GM18870 (cell line): ENCODE measurements at regions not wholly inside any gene's neighbourhood (a gene's known extent, or its start where the extent isn't known, plus 50 kb on each side); places are given as distances from the start of the nearest gene placed in this dataset.

ENCODE experiments used
- ATAC-seq: cut with Tn5 transposase; IDR thresholded peaks from one replicate; pipeline ENCODE4 v1.9.1; 2021; ENCODE audit warnings: moderate library complexity; ENCODE audit not compliant: unreplicated experiment

DNA sequence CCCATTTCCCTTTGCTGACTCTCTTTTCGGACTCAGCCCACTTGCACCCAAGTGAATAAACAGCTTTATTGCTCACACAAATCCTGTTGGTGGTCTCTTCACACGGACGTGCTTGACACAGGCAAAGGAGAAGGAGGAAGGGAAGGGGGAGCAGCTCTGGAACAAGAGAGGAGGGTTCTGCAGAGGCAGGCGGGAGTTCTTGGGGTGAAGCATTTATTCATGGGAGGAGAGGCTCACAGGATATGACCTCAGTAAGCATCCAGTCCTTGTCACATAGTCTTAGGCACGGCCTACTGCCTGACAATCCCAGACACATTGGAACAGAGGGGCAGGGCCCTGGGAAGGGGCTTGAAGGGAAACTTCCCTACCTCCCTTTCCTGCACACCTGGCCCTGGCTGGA, 171.7 kb upstream of the HS6ST1 start:
- no peak for ATAC-seq

DNA sequence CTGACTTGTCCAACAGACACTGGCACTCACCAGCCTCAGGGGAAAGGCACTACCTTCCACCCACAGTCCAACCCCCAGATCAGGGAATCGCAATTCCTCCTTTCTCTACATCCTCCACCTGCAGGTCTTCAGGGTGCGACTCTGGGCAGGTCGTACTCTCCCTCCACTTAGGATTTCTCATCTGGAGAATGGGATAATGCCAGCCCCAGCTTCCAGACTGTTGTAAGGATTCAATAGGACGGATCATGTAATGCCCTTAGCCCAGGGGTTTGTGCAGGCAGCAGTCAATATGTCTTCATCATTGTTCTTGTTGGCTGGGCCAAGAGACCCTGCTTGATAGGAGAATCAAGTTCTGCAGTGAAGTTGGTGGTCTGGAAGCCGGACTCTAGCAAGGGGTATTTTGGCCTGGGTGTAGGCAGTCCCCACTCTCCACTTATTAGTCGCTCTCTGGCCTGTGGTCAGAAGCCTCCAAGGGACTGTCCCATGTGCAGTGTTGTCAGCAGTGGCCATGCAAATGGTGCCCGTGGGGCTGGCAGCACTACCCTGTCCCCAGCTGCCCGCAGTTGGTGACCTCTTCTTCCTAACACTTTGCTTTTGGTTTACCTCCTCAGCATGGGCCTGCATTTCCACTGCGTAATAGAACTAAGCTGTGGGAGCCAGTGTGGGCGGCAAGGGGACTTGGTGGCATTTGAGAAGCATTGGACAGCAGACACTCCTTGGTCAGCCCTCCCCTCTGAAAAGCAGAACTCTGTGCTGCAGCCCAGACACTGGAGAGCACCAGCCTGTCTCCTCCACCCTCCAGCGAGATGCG, 172.4 kb upstream of the HS6ST1 start:
- no peak for ATAC-seq

DNA sequence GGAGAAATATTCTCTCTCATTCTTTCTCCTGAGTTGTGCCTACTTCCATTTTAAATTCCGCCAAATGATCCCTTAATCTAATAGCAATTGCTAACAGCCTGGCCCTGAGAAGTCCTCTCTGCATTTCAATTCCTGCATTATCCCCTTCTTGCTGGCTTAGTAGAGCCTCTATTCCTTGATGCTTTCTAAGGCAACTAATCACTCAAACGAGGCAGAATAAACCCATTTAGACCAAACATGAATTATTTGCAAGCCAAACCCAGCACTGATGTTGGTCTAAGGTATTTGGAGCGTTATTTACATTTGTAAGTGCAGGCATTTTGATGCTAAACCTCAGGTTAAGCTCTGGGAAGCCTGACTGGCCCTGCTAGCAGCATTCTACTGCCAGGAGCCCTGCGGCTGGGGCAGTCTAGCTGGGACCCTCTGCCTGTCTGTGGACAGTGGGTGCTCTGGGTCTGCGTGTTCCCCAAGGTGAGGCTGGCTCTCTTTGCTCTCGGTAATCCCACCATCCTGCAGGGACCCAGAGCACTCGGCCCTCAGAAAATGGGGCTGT, 173.1 kb upstream of the HS6ST1 start:
- no peak for ATAC-seq

DNA sequence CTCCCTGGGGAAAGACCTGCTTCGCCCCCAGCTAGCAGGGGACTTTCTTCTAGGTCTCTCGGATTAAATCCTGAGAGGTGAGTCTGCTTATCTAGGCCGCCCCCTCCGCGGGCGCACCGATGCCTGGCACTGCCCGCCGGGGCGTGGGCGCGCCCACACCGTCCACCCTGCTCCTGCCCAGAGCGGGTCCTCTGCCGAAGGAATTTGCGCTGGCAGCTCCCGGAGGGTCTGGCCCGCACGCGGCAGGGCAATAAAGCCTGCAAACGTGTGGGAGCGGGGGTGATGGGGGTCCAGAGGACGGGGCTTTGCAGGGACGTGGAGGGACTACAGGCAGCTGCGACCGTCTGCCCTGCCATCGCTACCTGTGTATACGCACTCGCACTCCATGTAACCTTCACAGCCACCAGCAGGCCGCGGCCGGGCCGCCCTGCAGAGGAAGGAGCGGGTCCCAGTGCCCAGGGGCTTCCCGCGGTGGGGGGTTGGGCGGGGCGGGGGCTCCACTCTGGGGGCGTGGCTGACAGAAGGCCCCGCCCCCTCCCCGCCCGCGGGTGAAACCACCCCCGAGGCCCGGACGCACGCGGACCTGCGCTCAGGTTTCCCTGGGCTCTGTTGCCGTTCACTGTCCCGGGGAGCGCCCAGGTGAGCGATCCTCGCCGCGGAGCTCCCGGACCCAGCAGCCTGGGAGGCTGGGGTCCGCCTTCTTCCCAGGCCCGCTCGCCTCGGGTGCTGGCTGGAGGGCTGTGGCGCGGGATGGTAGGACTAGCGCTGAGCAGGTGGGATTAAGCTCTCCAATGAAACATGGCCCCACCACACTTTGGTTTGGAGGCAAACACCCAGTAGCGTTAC, 174.5 kb upstream of the HS6ST1 start:
- no peak for ATAC-seq

DNA sequence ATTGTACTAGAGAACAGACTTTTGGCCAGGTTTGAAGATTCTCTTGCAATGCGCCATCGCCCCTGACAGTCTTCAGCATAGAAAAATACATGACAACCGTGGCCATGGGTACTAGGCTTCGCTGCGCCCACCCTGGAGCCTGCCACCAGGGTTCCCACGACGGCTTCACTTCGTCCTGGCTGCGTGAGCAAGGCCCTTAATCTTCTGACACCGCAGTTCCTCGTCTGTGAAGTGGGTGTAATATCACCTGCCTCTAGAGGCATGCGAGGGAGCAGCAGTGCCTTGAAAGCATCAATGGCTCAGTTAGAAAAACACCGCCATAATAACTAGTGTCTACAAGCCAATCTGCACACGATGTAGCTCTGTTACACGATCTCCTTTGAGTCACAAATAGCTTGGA, 175.2 kb upstream of the HS6ST1 start:
- no peak for ATAC-seq

DNA sequence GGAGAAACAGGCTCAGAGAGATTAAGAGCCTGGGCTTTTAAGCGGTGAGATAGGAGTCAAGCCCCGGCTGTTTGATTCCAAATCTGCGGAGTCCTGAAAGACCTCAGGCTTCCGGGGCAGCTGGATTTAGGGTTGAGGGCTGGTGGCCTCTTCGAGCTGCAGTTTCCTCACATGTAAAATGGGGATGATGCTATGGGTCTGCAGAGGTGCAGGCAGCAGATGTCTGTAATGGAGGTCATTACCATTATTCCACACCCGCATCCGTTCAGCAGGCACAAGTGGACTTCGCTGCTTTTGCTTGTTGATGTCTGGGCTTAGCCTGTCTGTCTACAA, 175.6 kb upstream of the HS6ST1 start:
- no peak for ATAC-seq

DNA sequence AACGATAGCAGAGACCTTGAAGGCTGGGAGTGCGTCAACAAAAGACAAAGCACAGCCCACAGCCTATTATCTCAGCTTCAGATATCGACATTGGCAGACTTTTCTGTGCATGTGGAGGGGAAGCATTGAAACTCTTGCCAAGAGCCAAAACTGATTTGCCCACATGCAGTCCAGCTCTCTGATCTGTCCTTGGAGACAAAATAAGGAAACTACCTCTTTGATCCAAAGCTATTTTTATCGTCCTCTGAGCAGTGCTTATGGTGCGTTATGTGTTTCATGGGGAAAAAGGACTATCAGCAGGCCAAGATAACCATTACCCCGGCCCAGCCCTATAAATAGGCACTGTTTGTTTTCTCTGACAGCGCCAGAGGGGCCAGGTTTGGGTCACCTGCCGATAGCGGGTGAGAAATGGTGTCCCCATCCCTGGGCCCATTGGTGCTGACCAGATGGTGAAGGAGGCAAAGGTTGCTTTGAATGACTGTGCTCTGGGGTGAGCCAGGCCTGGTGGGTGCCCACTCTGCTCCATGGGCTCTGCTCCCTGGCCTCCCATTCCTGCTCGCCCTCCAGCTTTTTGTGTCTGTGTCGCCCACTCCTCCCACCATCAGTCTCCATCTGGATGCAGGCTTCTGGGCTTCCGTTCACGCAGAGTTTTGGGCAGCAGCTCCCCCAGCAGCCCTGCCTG, 176.1 kb upstream of the HS6ST1 start:
- ATAC-seq, result no peak

DNA sequence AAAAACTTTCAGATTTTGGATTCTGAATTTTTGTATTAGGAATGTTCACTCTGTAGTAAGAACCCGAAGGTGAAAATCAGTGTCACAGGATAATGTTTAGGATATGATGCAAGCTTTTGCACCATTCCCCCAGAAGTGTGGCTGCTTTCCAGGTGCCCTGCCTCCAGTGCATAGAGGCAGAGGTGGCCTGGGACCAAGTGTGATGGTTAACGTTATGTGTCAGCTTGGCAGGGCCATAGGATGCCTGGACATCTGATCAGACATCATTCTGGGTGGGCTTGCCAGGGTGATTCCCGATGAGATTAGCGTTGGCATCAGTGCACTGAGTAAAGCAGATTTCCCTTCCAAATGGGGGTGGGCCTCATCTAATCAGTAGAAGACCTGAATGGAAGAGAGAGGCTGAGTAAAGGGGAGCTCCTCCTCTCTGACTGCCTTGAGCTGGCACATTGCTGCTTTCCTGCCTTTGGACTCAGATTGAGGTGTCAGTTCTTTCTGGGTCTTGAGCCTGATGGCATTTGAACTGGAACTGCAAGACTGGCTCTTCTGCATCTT, 177.4 kb upstream of the HS6ST1 start:
- no peak for ATAC-seq

DNA sequence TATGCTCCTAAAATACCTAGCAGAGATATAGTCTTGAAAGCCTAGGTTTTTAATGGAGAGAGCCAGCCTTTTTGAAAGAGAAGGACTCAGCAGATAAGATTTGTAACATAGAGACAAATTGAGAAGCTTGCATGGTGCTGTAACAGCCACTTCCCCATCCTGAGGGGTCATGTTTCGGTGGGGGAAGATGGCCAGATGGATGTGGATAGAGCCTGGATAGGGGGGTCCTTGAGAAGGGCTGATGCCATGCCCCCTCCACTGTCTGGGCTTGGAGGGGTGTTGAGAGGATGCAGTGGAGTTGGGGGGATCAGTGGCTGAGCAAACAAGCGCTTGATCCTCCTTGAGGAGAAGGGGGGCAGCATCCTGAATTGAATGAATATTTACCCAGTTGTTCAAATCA, 178.0 kb upstream of the HS6ST1 start:
- ATAC-seq, result no peak

DNA sequence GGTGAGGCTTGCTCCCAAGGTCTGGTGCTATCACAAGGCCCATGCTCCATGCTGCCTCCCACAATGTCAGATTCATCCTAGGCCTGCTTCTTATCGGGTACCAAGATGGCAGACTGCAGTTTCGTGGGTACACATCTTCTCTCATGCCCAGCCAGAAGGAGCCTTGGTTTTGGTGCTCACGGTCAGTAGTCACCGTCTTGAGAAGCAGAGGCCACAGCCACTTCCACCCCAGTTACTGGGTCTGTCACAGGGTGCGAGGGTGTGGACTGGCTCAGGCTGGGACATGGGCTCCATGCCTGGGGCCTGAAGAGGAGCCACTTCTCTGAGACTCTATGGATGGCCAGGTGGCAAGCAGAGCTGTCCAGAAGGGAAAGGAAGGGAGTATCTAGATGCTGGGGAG, 178.8 kb upstream of the HS6ST1 start:
- no peak for ATAC-seq

DNA sequence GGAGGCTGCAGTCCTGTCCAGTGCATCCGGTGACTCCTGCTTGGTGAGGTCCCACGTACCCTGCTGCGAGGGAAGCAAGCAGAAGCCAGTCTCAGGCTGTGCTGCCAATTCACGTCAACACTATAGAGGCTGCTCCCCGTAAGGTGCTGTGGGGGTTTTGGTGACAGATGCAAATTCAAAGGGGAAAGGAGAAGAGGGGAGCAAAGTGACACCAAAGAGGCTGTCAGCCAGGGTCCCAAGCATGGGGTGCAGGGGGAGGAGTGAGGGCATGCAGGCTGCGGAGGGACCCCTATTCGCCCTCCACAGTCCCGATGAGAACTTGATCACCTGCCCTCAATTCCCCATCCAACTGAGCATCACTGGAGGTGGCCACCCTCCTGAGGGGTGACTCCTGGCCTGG, 179.4 kb upstream of the HS6ST1 start:
- no peak for ATAC-seq

DNA sequence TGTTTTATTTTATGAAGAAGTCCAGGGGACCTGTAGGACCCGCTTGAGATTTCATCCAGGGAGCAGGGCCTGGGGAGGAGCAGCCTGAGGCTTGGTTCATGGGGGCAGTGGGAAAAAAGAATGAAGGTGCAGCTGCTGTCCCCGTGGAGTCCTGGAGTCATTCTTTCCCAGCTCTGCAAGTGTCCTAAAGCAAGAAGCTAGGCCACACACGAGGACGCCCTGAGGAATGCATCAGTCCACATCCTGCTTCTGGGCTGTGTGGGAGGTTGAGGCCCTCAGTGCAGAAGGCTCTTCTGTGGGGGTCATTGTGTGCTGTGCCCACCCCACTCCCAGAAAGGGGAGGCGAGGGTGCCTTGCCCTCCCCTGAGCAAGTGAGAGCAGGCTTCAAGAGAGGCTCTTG, 179.9 kb upstream of the HS6ST1 start:
- no peak for ATAC-seq

DNA sequence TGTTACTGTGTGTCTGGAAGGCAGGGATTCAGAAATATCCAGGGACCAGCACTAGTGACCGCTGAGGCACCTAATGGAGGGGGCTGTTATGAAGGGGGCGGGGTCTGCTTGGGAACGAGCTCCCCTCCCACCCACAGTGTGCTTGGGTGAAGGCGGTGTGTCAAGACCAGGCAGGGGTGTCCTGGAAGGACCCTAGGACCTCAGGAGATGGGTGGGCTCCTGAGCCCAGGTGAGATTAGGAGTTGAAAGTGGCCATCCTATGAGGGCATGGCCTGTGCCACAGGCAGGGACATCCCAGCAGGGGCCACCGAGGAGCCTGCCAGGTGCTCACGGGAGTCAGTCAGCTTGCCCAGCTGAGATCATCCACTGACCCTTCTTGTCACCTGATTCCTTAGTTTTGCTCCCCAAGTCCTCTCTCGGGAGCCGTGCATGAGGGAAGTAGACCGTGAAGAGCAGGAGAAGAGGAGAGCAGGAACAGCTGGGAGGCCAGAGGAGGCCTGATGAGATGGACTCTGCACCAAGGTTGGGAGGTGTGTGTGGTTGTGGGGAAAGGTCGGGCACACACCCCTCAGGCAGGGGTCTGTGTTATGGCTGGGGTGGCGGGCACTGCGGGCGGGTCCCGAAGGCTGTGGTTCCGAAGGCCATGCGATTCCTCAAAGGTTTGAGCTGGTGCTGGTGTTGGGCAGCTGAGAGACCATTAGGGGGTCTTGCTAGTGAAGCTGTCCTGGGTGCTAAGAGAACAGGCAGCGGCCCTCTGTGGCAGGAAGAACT, 180.9 kb upstream of the HS6ST1 start:
- ATAC-seq, result no peak

DNA sequence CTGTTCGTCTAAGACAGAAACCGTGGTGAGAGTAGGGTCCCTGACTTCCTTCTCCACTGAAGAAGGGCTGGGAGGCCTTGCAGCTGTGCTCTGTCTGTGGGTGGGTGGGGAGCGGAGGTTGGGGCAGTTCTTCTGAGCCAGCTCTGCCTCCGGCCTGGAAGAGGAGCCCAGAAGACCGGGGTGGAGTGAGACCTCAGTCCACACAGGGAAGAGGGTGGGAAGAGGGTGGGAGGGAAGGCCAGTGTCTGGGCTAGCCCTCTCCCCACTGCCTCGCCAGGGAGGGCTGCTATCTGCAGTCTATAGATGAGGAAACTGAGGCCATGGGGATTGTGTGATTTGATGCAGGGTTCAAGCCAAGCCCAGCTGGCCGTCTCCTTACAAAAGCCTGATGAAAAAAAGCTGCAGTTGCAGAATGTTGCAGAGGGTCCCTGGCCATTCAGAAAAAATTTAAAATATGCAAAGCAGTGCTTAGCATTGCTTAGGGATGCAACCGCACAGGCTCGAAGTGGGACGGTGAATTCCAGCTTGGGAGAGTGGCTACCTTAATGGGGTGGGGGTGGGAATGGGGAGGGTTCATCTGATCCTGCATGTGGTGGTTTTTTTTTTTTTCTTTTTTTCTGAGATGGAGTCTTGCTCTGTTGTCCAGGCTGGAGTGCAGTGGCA, 181.6 kb upstream of the HS6ST1 start:
- no peak for ATAC-seq

DNA sequence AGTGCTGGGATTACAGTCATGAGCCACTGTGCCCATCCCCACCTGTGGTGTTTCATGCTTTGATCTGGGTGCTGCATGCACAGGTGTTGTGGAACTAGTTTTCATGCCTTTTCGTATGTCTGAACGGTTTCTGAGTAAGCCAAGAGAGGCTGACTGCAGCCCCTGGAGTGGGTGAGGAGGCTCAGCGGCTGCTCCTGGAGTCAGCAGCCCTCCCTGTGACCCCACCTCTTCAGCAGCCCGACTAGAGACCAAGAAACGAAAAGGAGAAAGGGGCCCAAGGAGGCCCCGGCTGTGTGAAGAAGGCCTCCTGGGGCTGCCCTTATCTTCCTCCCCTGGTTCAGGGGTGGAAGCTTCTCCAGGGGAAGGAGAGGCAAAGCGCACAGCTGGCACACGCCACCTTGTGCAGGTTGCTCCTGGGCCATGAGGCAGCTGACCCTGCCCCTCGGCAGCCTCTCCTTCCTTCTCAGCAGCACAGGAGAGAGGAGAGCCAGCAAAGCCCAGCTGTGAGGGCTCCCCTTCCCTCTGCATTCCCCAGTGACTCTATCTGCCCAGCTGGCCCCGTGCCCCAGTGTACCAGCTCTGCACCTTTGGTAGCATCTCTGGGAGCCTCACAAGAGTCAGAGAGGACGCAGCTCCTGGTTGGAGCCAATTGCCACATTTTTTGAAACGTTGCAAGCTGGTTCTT, 182.5 kb upstream of the HS6ST1 start:
- no peak for ATAC-seq

DNA sequence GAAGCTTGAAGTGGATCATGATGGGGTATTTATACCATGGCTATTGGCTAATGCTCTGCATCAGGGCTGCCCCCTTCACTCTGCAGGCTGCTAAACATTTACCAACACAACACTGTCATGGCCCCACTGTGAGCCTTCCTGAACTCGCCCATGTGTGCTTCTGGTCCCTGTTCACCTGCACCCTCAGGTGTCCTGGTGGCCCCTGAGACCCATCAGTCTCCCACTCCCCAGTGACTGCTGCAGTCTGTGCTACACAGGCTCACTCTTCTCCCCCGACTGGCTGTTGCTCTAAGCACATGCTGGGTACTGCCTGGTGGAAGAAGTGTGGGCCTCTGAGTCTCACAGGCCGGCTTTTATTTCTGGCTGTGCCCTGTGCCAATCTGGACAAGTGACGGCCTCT, 183.0 kb upstream of the HS6ST1 start:
- no peak for ATAC-seq

DNA sequence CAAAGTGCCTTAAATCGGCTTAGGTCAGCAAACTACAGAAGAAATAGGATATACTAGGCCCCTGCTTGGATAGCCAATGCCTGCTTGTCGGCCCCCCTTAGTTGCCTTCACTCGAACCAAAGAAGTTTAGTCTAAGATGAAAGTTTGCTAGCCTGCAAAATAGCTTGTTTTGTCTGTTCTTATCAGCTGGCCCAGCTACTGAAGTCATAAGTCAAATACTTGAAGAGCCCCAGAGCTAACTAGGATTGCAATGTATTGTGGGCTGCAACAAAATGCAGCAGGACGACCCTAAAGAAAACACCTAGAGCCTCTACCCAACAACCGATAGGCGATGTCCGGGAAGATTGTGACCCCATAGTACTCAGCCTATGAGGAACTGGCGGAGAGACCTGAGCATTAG, 183.5 kb upstream of the HS6ST1 start:
- no peak for ATAC-seq

DNA sequence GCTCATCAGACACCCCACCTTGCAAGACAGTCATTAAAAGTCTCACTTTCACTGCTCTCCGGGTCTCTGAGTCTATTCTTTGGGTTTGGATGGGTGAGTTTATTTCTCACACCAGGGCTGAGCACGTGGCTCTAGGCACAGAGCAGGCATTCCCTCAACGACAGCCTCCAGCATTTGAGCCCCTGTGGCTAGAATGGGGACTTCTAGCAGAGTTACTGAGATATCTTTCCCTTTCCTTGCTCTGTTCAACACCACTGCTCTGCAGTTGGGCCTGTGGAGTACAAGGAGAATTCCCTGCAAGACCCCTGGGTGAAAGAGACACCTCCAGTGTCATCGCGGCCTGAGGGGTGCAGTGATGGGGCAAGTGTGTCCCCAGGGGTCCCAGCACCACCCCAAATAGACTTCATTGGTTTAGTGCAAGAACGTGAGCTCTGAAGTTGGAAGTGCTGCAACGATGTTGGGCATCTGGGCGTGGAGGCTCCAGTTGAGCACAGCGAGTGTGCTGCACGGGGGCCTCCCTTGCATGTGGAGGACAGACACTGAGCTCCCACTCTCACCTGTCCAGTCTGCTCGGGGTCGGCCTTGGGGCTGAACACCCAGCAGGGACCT, 184.1 kb upstream of the HS6ST1 start:
- no peak for ATAC-seq
